Vagina (tissue), 1 donor: ENCODE measurements at regions not wholly inside any gene's neighbourhood (a gene's known extent, or its start where the extent isn't known, plus 50 kb on each side); places are given as distances from the start of the nearest gene placed in this dataset. TPM values are rescaled to one million over a fixed set of nuclear protein-coding genes. Genes with fewer than 3 reads are reported as not detected.

Experiments used
- small RNA-seq: library from RNA; depleted of rRNA; stranded (forward); fragments of <200 nt; gene quantifications from one replicate; pipeline ENCODE3, GENCODE V24; 2016

Small RNA genes in the stretch of these regions (small RNA-seq; reads per million reads assigned to genes)
- gene RNA5SP311, result not detected
